ENCODE measurements at regions not wholly inside any gene's neighbourhood (a gene's known extent, or its start where the extent isn't known, plus 50 kb on each side); places are given as distances from the start of the nearest gene placed in this dataset.

- 55 to 56% methylated on average over 2 of the region's 2 CpGs for WGBS, 2 donors
- no peaks in the 10 kb centered on the region for H3K9me3 ChIP-seq (ENCODE audit: control insufficient read depth, low read length)
- no peaks in the 10 kb centered on the region for H3K4me1 ChIP-seq (ENCODE audit: control insufficient read depth in 1 of 2, insufficient read depth in 2 of 2, low read length in 2 of 2)
- no peak overlapping the region for H3K4me3 ChIP-seq (ENCODE audit: low read length in 2 of 2)
- intact Hi-C loops (cut with DNase I) = no loop called here
- ATAC-seq (ENCODE audit: low FRiP score) = no peak
- DNase-seq = no peak
- no peaks in the 10 kb centered on the region for H3K27me3 ChIP-seq (ENCODE audit: control insufficient read depth in 1 of 2, insufficient read depth in 2 of 2, low read length in 1 of 2)
- no peaks in the 10 kb centered on the region for H3K36me3 ChIP-seq (ENCODE audit: control insufficient read depth in 1 of 2, insufficient read depth in 2 of 2, low read length in 1 of 2)
- no peak overlapping the region for H3K27ac ChIP-seq (ENCODE audit: low read depth in 1 of 2, low read length in 2 of 2)
Measured at GRCh38 chr21:16241016-16241415, 511.2 kb downstream of the USP25 start.

GRCh38 chr21:16241479-16241963 is 511.7 kb downstream of the USP25 start:
- DNase-seq = no peak
- H3K36me3 ChIP-seq (ENCODE audit: control insufficient read depth in 1 of 2, insufficient read depth in 2 of 2, low read length in 1 of 2) = no peaks in the 10 kb centered on the region
- no peaks in the 10 kb centered on the region for H3K27me3 ChIP-seq (ENCODE audit: control insufficient read depth in 1 of 2, insufficient read depth in 2 of 2, low read length in 1 of 2)
- H3K4me1 ChIP-seq (ENCODE audit: control insufficient read depth in 1 of 2, insufficient read depth in 2 of 2, low read length in 2 of 2) = no peaks in the 10 kb centered on the region
- ATAC-seq (ENCODE audit: low FRiP score) = no peak
- intact Hi-C loops (cut with DNase I) = no loop called here
- H3K4me3 ChIP-seq (ENCODE audit: low read length in 2 of 2) = no peak overlapping the region
- WGBS, 2 donors = 48 to 53% methylated on average over 6 of the region's 6 CpGs
- H3K27ac ChIP-seq (ENCODE audit: low read depth in 1 of 2, low read length in 2 of 2) = no peak overlapping the region
- H3K9me3 ChIP-seq (ENCODE audit: control insufficient read depth, low read length) = no peaks in the 10 kb centered on the region

- no peak for DNase-seq
- Histone ChIP-seq H3K27me3 (ENCODE audit: control insufficient read depth in 1 of 2, insufficient read depth in 2 of 2, low read length in 1 of 2) (no peaks in the 10 kb centered on the region), H3K4me3 (ENCODE audit: low read length in 2 of 2) (no peak overlapping the region), H3K9me3 (ENCODE audit: control insufficient read depth, low read length) (no peaks in the 10 kb centered on the region), H3K4me1 (ENCODE audit: control insufficient read depth in 1 of 2, insufficient read depth in 2 of 2, low read length in 2 of 2) (no peaks in the 10 kb centered on the region), H3K36me3 (ENCODE audit: control insufficient read depth in 1 of 2, insufficient read depth in 2 of 2, low read length in 1 of 2) (no peaks in the 10 kb centered on the region), H3K27ac (ENCODE audit: low read depth in 1 of 2, low read length in 2 of 2) (no peak overlapping the region)
- WGBS, 2 donors = 96 to 97% methylated on average over 2 of the region's 2 CpGs
- intact Hi-C loops (cut with DNase I) = no loop called here
- ATAC-seq (ENCODE audit: low FRiP score) = no peak
Measured at GRCh38 chr21:16243396-16243795, 513.6 kb downstream of the USP25 start.

GRCh38 chr21:16248705-16249104 is 518.9 kb downstream of the USP25 start:
- no peaks in the 10 kb centered on the region for H3K27me3 ChIP-seq (ENCODE audit: control insufficient read depth in 1 of 2, insufficient read depth in 2 of 2, low read length in 1 of 2)
- H3K4me3 ChIP-seq (ENCODE audit: low read length in 2 of 2) = no peak overlapping the region
- DNase-seq (no peak), ATAC-seq (ENCODE audit: low FRiP score) (no peak)
- H3K27ac ChIP-seq (ENCODE audit: low read depth in 1 of 2, low read length in 2 of 2) = no peak overlapping the region
- H3K36me3 ChIP-seq (ENCODE audit: control insufficient read depth in 1 of 2, insufficient read depth in 2 of 2, low read length in 1 of 2) = no peaks in the 10 kb centered on the region
- intact Hi-C loops (cut with DNase I) = no loop called here
- H3K4me1 ChIP-seq (ENCODE audit: control insufficient read depth in 1 of 2, insufficient read depth in 2 of 2, low read length in 2 of 2) = no peaks in the 10 kb centered on the region
- H3K9me3 ChIP-seq (ENCODE audit: control insufficient read depth, low read length) = no peaks in the 10 kb centered on the region
- WGBS, 2 donors = 81 to 95% methylated on average over 3 of the region's 3 CpGs

- intact Hi-C loops (cut with DNase I) = no loop called here
- Histone ChIP-seq H3K27me3 (ENCODE audit: control insufficient read depth in 1 of 2, insufficient read depth in 2 of 2, low read length in 1 of 2) (no peaks in the 10 kb centered on the region), H3K36me3 (ENCODE audit: control insufficient read depth in 1 of 2, insufficient read depth in 2 of 2, low read length in 1 of 2) (no peaks in the 10 kb centered on the region), H3K4me1 (ENCODE audit: control insufficient read depth in 1 of 2, insufficient read depth in 2 of 2, low read length in 2 of 2) (no peaks in the 10 kb centered on the region), H3K9me3 (ENCODE audit: control insufficient read depth, low read length) (no peaks in the 10 kb centered on the region), H3K27ac (ENCODE audit: low read depth in 1 of 2, low read length in 2 of 2) (no peak overlapping the region), H3K4me3 (ENCODE audit: low read length in 2 of 2) (no peak overlapping the region)
- no peak for DNase-seq
- peak; percentile 22 for ATAC-seq (ENCODE audit: low FRiP score)
Measured at GRCh38 chr21:16250273-16250672, 520.5 kb downstream of the USP25 start.

GRCh38 chr21:16258844-16259611 is 529.2 kb downstream of the USP25 start:
- DNase-seq (no peak), ATAC-seq (ENCODE audit: low FRiP score) (no peak)
- H3K27me3 ChIP-seq (ENCODE audit: control insufficient read depth in 1 of 2, insufficient read depth in 2 of 2, low read length in 1 of 2) = no peaks in the 10 kb centered on the region
- no peak overlapping the region for H3K4me3 ChIP-seq (ENCODE audit: low read length in 2 of 2)
- no peaks in the 10 kb centered on the region for H3K4me1 ChIP-seq (ENCODE audit: control insufficient read depth in 1 of 2, insufficient read depth in 2 of 2, low read length in 2 of 2)
- no peaks in the 10 kb centered on the region for H3K36me3 ChIP-seq (ENCODE audit: control insufficient read depth in 1 of 2, insufficient read depth in 2 of 2, low read length in 1 of 2)
- no peaks in the 10 kb centered on the region for H3K9me3 ChIP-seq (ENCODE audit: control insufficient read depth, low read length)
- H3K27ac ChIP-seq (ENCODE audit: low read depth in 1 of 2, low read length in 2 of 2) = no peak overlapping the region
- 93 to 95% methylated on average over 7 of the region's 7 CpGs for WGBS, 2 donors
- intact Hi-C loops (cut with DNase I) = no loop called here

GRCh38 chr21:16262091-16262490 is 532.3 kb downstream of the USP25 start:
- Histone ChIP-seq H3K4me3 (ENCODE audit: low read length in 2 of 2) (no peak overlapping the region), H3K27ac (ENCODE audit: low read depth in 1 of 2, low read length in 2 of 2) (no peak overlapping the region), H3K4me1 (ENCODE audit: control insufficient read depth in 1 of 2, insufficient read depth in 2 of 2, low read length in 2 of 2) (no peaks in the 10 kb centered on the region), H3K9me3 (ENCODE audit: control insufficient read depth, low read length) (no peaks in the 10 kb centered on the region), H3K27me3 (ENCODE audit: control insufficient read depth in 1 of 2, insufficient read depth in 2 of 2, low read length in 1 of 2) (no peaks in the 10 kb centered on the region), H3K36me3 (ENCODE audit: control insufficient read depth in 1 of 2, insufficient read depth in 2 of 2, low read length in 1 of 2) (no peaks in the 10 kb centered on the region)
- intact Hi-C loops (cut with DNase I) = no loop called here
- DNase-seq = no peak
- ATAC-seq (ENCODE audit: low FRiP score) = no peak

GRCh38 chr21:16264319-16264718 is 534.5 kb downstream of the USP25 start:
- intact Hi-C loops (cut with DNase I) = no loop called here
- no peak overlapping the region for H3K27ac ChIP-seq (ENCODE audit: low read depth in 1 of 2, low read length in 2 of 2)
- ATAC-seq (ENCODE audit: low FRiP score) = peak; percentile 29

GRCh38 chr21:16269476-16269875 is 539.7 kb downstream of the USP25 start:
- ATAC-seq (ENCODE audit: low FRiP score) (no peak), DNase-seq (no peak)
- intact Hi-C loops (cut with DNase I) = no loop called here
- Histone ChIP-seq H3K27ac (ENCODE audit: low read depth in 1 of 2, low read length in 2 of 2) (no peak overlapping the region), H3K4me1 (ENCODE audit: control insufficient read depth in 1 of 2, insufficient read depth in 2 of 2, low read length in 2 of 2) (no peaks in the 10 kb centered on the region), H3K36me3 (ENCODE audit: control insufficient read depth in 1 of 2, insufficient read depth in 2 of 2, low read length in 1 of 2) (no peaks in the 10 kb centered on the region), H3K9me3 (ENCODE audit: control insufficient read depth, low read length) (no peaks in the 10 kb centered on the region), H3K27me3 (ENCODE audit: control insufficient read depth in 1 of 2, insufficient read depth in 2 of 2, low read length in 1 of 2) (no peaks in the 10 kb centered on the region), H3K4me3 (ENCODE audit: low read length in 2 of 2) (no peak overlapping the region)
- 97 to 98% methylated on average over 1 of the region's 1 CpG for WGBS, 2 donors

More at GRCh38 chr21:16264319-16264718, 534.5 kb downstream of the USP25 start:
- DNase-seq = no peak
- H3K4me3 ChIP-seq (ENCODE audit: low read length in 2 of 2) = peak overlapping the region in 1 of 2 donors; percentile 48
- H3K4me1 ChIP-seq (ENCODE audit: control insufficient read depth in 1 of 2, insufficient read depth in 2 of 2, low read length in 2 of 2) = no peaks in the 10 kb centered on the region
- no peaks in the 10 kb centered on the region for H3K9me3 ChIP-seq (ENCODE audit: control insufficient read depth, low read length)
- 10 to 18% methylated on average over 4 of the region's 4 CpGs for WGBS, 2 donors
- no peaks in the 10 kb centered on the region for H3K27me3 ChIP-seq (ENCODE audit: control insufficient read depth in 1 of 2, insufficient read depth in 2 of 2, low read length in 1 of 2)
- no peaks in the 10 kb centered on the region for H3K36me3 ChIP-seq (ENCODE audit: control insufficient read depth in 1 of 2, insufficient read depth in 2 of 2, low read length in 1 of 2)

Measured in aorta (tissue), 5 donors.